RKO (cell line): ENCODE measurements at regions not wholly inside any gene's neighbourhood (a gene's known extent, or its start where the extent isn't known, plus 50 kb on each side); places are given as distances from the start of the nearest gene placed in this dataset.
A peak's percentile ranks its signal among the peaks of the same experiment; 100 is the strongest.

Experiments
- DNase-seq: peaks from one replicate; pipeline ENCODE4 v3.0.0-alpha.2; 2016; ENCODE audit warnings: low spot score

DNA sequence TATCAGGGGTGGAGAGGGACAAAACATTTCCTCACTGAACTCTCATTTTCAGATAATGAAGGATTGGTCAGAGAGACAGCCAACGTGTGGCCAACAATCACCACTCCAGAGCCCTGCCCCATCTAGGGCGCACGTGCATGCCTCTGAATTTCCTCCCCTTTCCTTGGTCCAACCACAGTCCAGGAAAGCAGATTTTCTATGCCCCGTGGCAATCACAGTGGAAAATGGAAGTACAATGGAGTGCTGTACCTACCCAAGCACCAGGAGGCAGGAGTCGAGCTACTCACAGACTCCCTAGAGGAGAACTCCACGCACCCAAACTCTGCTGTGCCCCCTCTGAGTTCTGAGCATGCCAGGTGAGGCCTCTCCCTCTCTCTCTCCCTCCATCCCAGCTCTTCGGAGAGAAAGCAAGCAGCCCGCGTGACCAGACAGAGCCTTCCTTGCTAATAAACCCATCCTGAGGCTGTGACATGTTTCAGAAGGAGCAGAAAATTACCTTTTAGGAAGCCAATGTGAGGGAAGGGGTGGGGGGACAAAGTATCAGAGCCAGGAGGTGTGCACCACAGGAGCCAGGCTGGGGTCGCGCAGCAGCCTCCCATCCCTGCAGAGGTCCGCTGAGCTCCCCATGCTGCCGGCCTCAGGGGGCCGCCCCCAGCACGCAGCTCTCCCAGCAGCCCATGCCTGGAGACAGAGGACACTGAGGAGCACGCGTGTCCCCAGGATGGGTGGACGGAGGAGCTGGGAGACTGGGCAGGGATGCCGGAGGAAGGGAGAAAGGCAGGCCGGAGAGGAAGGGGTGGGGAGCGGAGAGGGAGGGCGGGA is 73.4 kb downstream of the PITPNM2 start:
- DNase-seq = no peak

DNA sequence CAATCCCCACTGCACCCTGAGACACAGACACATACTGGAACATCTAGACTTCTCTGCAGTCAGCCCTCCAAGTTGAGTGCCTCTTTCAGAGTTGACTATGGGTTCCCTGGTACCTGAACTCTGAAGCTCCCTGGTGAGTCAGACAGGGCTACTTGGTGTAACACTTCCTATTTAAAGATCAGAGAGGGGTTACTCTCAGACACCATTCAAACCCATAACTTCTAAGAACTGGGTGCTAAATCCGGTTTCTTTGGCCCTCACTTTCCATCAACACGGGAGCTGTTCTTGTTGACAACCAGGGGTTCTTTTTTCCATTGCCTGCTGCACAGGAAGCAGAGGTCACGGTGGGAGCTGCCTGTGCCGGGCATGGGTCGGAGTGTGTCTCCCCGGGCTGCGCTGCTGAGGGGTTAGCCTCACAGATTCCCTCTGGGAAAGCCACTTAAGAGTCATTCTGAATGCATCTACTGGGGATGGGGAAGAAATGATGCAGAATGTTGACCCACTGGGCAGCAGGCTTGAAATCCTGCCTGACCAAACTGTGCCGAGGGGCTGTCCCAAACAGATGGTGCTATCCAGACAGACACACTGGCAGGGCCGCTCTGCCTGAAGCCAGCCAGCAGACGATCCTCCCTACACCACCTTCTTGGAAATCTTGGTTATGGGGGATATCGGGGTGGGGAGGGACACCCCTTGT is 74.1 kb downstream of the PITPNM2 start:
- no peak for DNase-seq

DNA sequence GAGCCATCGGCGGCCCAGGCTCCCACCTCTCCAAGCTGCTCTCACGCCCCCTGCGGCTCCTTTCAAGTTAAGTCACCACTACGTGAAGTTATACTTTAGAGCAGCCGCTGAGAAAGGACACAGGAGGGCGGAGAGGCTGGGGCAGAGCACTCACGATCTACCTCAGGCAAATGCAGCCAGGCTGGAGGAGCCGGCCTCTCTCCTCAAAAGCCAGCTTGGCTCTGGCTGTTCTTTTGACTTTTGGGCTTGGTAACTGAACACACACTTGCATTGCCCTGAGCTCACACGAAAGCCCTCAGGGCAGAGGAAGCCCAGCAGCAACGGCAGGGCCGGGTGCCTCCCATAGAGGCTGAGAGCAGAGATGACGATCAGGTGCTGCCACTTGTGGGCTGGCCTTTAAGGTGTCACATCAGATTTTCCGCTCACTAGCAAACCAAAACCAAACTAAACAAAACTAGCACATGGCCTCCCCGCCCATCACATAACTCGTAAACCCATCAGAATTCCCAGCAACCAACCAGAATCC is 75.2 kb downstream of the PITPNM2 start:
- DNase-seq = no peak

DNA sequence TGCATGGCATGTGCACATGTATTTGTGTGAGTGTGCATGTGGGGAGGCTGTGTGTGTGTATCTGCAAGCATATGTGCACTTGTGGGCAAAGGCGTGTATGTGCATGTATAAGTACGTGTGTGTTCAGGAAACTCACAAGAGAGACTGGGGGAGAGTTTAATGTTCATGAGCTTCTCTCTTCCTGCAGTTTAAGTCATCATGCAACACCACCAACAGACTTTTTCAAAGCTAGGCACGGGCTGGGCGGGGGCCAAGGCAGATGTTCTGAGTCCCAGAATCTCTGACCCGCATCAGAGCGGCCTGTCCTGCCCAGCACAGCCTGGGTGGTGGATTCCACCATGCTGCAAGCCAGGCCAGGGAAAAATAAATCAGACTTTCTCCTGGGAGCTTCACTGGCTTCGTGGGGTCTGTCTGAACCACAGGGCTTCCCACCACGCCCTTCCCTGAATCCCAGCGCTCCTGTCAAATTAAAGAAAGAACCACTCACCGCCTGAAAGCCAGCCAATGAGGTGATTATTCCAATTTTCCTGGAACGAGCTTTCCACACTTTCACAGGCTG is 75.7 kb downstream of the PITPNM2 start:
- DNase-seq = no peak

DNA sequence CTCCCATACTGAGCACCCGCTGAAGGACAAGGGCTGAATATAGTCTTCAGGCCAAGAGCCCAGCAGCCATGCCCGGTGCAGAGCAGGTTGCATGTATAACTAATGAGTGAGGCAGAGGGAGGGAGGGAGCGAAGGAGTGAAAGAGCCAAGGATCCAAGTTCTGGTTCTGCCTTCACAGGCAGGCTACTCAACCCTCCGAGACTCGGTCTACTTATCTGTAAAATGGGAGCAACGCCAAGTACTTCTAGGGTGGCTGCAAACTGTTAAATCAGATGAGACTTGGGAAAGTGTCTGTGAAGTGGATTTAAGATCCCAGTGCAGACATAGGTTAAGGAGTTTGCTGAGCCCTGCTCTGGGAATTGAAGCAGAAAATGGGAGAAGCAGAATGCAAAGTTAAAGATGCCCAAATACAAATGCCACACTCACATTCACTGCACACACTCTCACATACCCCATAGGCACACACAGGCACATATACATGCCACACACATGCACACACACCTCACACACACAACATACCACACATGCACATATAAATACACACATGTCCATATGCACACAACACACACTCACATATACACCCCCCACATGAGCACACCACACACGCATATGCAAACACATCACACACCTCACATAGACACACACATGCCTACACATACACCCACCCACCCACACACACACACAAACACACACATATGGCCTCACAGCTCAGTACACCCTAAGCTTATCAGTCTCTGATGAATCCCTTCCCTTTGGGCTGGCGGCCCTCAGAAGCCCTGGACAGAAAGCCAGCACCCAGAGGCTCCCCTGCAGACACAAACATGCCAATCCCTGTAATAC is 76.7 kb downstream of the PITPNM2 start:
- no peak for DNase-seq

DNA sequence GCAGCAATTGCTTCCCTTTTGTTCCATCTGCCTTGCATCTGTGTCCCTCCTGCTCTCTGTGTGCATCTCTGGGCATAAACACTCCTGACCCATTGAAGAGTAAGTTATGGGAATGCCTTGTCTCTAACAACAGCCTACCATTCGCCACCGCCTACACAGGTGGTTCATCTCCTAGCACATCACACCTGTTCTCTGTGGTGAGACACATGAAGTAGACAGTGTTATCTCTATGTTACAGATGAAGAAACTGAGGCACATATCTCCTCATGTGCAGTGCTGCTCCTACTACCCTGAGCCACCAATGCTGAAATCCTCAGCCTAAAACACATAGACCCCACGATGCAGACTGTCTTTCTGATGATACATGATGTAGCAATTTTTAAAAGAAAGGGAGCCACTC is 77.6 kb downstream of the PITPNM2 start:
- DNase-seq = no peak

DNA sequence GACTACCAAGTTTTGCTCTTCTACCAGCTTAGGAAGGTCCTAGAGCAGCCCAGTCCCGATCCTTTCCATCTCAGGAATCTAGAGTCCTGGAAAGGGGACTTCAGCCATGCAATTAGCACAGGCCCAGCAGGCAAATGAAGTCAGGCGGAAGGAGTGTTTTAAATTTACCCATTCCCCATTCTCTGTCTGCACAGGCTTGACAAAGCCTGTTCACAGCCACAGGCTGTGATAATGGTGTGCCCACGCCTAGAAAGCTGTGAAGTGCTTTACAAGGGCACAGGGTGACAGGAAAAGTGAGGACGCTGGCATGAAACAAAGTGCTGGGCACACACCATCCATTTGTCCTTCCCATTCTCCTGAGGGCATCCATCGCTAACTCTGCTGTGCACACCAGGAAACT is 79.0 kb downstream of the PITPNM2 start:
- no peak for DNase-seq

DNA sequence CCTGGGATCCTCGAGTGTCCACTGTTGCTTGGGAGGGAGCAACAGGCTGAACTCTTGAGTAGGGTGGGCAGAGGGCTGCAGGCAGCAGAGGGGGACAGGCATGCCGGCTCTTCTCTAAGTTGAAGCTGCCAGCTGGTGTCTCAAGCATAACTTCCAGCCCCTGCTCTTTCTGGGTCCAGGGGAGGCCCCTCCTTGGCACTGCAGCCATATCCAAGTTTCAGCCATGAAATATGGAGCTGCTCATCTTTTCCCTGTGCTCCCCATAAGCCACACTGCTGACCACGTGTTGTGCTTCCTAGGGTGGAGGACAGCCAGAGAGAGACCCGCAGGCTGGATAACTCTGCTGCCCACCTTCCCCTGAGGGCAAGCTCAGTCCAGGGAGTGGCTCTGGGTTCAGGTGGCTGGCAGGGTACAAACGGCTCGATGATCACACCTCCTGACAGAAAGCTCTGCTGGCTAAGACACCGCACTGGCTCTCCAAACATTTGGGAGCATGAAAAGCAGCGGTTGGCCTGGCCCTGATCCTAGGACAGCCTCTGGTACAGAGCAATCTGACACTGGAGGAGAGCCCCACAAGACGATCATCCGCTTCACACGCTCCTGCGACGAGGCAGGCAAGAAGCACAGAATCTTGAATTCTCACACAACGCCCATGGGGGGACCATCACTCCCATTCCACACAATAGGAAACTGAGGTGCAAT is 79.6 kb downstream of the PITPNM2 start:
- DNase-seq = no peak

DNA sequence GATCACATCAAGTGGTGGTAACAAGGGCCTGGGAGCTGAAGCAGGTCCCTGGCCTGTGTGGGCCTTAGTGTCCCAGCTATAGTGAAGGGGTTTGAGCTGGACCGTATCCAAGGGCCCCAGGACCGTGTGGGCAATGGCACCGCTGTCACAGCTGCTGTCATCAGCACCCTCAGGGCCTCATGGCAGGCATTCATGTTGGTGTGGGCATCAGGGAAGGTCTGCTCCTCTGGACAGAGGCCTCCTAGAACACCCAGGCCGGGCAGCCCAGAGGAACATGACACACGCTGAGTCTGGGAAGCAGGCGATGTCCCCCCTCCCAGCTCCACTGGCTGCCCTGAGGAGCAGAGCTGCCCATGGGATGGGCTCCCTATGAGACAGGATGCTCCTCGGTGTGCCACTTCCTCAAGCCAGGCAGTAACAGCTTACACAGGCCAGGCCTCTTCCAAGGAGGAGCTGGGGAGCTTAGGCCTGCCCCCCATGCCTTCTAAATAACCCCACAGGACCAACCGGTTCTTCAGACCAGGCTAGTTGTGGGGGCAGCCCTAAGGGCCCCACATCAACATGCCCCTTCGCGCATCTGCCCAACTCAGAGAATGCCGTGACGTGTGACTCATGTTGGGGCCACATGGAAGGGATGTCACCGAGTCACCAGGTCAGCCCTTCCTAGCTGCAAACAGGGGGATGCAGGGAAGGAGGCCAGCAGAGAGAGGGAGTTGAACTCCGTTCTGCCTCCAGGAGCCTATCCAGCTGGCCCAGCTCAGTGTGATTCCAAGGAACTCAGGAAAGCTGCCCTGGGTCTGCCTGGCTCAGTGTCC is 80.4 kb downstream of the PITPNM2 start:
- DNase-seq = no peak

DNA sequence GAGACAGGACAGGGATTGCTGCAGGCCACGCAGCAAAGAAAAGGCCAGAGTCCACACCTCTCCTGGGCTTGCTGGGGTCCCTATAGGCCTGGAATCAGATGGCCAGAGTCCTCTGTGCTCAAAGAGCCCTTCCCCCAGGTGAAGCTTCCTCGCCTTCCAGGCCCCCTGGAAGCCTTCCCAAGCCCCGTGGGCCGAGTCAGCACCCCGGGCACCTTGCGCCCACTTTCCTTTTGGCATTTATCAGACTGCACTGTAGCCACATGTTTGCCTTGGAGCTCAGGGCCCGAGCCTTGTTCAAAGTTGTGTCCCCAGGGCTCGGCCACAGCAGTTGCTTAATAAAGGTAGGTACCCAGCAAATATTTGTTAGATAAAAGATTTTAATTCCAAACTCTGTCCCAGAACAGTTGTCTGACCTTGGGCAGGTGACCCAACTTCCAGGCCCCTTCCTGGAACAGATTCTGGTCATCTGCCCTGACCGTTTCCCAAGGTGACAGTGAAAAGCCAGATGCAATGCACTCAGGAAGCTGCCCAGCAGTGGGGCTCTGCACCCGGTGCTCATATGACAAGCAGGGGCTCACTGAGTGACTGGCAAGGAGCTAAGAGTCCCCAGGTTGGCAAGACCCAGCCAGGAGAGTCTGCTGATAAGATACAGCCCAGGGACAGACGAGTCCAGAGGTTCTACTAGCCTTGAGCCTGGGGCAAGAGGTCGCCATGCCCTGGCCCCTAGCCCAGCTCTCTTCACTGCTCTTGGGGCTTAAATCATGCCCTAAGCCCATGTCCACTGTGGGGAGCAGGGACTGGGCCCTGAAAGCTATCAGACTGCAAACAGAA is 81.2 kb downstream of the PITPNM2 start:
- DNase-seq = no peak

DNA sequence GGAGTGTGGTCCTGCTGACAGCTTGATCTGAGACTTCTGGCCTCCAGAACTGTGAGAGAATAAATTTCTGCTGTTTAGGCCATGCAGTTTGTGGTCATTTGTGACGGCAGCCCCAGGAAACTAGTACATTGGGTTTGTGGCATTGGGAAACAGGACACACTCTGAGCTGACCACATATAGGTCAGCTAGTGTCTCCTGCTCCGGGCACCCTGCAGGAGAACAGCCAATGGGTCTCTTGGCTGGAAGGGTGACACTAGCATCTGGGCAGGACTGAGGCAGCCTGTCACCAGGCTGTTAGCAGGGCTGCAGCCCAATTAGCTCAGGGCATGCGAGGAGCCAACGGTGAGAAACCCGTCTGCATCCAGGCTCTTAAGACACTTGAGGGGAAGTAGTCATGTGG is 83.2 kb downstream of the PITPNM2 start:
- no peak for DNase-seq

DNA sequence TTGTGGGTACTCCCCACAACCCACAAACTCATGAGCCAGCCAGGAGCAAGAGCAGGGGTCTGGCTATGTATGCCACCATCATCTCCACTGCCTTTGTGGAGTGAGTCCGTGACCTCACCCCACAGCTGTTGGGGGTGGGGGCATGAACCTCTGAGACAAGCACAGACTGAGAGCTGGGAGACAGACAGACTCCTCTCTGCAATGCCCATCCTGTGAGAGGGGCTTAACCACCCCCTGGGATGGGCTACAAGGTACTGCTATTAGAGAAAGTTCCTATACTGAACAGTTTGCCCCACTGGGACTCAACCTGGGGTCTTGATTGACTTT is 84.5 kb downstream of the PITPNM2 start:
- no peak for DNase-seq

DNA sequence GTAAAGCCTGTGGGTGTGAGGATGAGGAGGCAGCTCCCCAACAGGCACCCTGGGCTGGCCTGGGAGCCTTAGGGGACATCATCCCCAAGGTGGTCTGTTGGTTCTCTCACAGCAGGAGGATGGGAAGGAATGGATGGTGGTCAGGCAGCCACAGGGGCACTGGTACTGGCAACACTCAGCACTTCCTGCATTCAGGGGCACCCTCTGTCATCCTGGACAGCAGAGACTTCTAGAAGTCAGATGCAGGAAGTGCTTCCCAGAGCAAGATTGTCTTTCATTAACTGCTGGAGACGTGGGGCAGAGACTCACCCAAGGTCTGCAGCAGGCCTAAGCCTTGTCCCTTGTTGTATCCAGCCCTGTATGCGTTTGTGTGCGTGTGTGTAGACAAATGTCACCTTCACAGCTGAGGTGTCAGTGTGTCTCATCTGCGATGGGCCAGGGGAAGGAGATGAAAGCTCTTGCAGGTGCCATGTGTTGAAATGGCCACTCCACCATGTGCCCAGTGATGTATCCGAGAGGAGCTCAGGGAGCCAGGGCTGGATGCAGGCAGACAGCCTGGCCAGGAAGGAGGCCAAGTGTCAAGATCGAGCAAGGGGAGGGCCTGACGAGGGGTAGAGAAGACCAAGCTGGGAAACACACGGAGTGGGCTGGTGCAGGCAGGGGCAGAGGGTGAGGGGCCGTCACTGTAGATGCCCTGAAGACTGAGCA is 85.1 kb downstream of the PITPNM2 start:
- DNase-seq = no peak

DNA sequence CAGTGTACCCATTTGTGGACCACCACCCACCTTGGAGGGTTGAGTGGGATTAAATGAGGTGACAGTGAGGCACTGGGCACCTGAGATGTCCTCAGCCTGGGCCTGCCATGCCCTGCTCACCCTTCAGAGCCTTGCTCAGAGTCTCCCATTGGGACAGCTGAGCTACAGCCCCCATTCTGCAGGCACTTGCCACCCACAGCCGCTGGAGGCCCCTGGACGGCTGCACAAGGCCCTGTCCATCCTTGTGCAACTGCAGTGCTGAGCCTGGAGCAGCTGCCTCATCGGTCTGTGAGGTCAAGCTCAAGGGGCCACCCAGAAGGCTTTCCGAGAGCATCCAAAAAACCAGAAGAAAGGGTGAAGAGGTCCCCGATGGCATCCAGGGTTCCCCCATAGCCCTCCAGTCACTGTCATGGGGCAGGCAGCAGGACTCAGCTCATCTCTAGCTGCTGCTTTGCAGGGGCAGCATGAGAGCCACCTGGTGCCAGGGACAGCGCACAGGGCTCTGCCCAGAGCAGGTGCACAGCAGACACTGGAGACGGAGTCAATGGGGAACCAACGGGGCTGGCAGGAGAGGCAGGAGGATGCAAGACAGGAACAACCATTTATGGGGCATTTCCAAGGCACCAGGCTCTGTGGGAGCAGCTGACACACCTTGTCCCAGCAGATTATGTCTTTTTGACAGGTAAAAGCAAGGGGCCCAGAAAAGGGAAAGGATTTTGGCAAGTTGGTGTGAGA is 84.6 kb downstream of the ARL6IP4 start:
- no peak for DNase-seq

DNA sequence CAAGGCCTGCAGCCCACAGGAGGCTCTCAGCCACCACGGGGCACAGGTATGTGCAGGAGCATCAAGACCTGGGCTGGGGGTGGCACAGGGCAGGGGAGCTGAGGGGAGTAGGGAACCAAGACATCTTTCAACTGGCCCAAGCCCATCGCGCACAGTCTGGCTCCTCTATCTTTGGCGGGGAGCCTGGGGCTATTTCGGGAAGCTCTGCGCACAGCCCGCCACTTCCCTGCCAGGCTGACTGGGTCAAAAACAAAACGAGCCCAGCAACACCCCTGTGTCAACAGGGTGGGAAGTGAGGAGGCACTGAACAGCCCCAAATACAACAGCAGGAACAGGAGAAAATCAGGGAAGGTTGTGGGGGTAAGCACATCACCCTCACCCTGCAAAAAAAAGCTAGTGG is 83.9 kb downstream of the ARL6IP4 start:
- DNase-seq = no peak

DNA sequence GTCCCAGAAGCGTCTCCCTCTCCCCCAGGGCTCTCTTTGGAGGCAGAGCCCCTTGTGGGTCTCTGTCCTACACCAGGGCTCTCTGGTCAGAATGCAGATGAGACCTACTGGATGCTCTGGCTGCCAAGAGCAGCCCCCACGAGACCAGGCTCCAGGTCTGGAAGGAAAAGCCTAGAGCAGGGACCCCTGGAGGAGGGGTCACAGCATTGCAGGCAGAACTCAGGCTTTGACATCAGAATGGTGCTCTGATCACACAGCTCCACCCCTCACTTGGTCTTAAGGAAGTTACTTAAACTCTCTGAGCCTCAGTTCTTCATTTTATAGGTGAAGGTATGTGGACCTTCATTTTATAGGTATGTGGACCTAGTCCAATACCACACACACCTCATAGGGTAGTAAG is 83.1 kb downstream of the ARL6IP4 start:
- DNase-seq = peak; percentile 11

DNA sequence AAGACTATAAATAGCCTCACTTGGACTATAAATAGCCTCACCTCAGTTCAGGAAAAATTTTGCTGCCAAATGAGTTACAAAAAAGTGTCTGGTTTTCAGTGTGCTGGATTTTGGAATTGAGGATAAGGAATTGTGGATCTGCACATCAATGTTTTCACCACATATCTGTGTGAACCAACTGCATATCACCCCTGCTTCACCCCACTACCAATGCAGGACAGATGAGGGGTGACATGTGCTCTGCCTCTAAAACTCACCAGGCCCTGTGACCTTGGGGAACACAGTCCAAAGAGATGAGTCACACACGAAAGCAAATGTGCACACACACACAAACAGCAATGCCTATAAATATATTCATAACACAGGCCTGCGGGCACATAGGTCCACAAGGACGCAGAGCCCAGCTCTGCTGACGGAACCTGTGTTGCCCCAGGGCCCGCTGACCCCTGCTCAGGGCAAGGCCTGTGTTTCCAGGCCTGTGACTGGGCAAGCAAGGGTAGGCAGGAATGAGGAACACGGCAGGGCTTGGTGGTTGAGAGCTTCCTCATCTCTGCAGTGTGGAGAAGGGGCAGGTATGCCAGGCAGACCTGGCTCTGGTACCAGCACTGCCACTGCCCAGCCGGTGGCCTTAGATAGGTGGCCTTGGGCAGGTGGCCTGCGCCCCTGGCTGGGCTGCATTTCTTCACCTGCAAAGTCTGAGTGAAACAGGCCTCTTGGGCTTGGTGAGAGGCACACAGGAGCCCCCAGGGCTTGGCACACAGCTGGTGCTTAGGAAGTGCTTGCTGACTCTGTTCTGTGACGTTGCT is 82.4 kb downstream of the ARL6IP4 start:
- peak; percentile 56 for DNase-seq
